ENCODE measurements at regions not wholly inside any gene's neighbourhood (a gene's known extent, or its start where the extent isn't known, plus 50 kb on each side); places are given as distances from the start of the nearest gene placed in this dataset.

DNA sequence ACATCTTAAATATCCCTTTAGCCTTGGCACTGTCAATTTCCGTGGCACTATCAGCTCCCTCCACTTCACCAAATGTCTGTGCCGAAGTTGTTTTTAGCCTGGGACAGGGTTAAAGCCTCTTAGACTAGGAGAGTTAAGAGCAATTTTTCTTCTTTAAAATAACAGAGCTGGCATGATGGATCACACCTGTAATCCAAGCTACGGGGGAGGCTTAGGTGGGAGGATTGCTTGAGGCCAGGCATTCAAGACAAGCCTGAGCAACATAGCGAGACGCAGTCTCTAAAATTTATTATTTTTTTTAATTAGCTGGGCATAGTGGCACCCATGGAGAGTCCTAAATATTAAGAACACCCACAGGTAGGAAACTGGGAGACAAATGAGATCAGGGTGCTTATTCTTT, 209.8 kb upstream of the MAGEB18 start:
- TF ChIP-seq CTCF (IDR thresholded peaks at IDR 0.05; ENCODE audit: unreplicated experiment) = no peak
- no peak for DNase-seq (ENCODE audit: low spot score in 2 of 2, unreplicated experiment in 2 of 2)
- Mint-ChIP-seq H3K9me3 (peaks cover 33% of the 10 kb centered on the region), H3K27ac (no peak overlapping the region), H3K36me3 (no peaks in the 10 kb centered on the region), H3K27me3 (ENCODE audit: low read depth) (no peaks in the 10 kb centered on the region), H3K4me1 (peaks cover 3% of the 10 kb centered on the region), H3K4me3 (no peak overlapping the region)

DNA sequence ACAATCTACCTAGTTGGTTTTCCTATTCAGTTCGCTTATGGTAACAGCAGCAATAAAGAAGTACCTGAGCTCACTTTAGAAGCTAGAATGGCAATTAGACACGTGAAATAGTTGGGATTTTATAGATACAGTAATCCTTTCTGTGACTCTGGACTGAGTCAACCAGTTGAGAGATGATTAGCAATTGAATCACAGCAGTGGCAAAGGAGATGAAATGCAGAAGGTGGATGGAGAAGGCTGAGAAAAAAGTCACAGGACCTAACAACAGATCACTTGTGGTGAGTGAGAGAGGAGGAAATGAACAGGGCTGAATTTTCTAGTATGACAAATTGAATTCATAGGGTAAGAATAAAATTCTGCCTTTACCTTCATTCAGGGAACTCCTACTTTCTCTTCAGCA, 197.1 kb upstream of the MAGEB18 start:
- no peaks in the 10 kb centered on the region for H3K36me3 Mint-ChIP-seq
- H3K9me3 Mint-ChIP-seq = peaks cover 43% of the 10 kb centered on the region

GRCh38 chrX:25941559-25942250, 196.4 kb upstream of the MAGEB18 start:
- H3K36me3 Mint-ChIP-seq = no peaks in the 10 kb centered on the region
- TF ChIP-seq CTCF (IDR thresholded peaks at IDR 0.05; ENCODE audit: unreplicated experiment) = no peak
- H3K4me3 Mint-ChIP-seq = no peak overlapping the region
- no peaks in the 10 kb centered on the region for H3K4me1 Mint-ChIP-seq
- H3K27ac Mint-ChIP-seq = no peak overlapping the region
- H3K27me3 Mint-ChIP-seq (ENCODE audit: low read depth) = no peaks in the 10 kb centered on the region
- peaks cover 48% of the 10 kb centered on the region for H3K9me3 Mint-ChIP-seq
- no peak for DNase-seq (ENCODE audit: low spot score in 2 of 2, unreplicated experiment in 2 of 2)

More for the DNA sequence above, 197.1 kb upstream of the MAGEB18 start:
- no peaks in the 10 kb centered on the region for H3K4me1 Mint-ChIP-seq
- no peak overlapping the region for H3K4me3 Mint-ChIP-seq
- H3K27me3 Mint-ChIP-seq (ENCODE audit: low read depth) = no peaks in the 10 kb centered on the region
- H3K27ac Mint-ChIP-seq = no peak overlapping the region
- DNase-seq (ENCODE audit: low spot score in 2 of 2, unreplicated experiment in 2 of 2) = no peak
- no peak for TF ChIP-seq CTCF (IDR thresholded peaks at IDR 0.05; ENCODE audit: unreplicated experiment)

- H3K4me3 Mint-ChIP-seq = no peak overlapping the region
- peak; percentile 22 for TF ChIP-seq CTCF (IDR thresholded peaks at IDR 0.05; ENCODE audit: unreplicated experiment)
- no peak overlapping the region for H3K27ac Mint-ChIP-seq
- H3K4me1 Mint-ChIP-seq = no peaks in the 10 kb centered on the region
- H3K27me3 Mint-ChIP-seq (ENCODE audit: low read depth) = no peaks in the 10 kb centered on the region
- DNase-seq (ENCODE audit: low spot score in 2 of 2, unreplicated experiment in 2 of 2) = no peak
- H3K36me3 Mint-ChIP-seq = no peaks in the 10 kb centered on the region
- H3K9me3 Mint-ChIP-seq = peaks cover 65% of the 10 kb centered on the region
Measured at GRCh38 chrX:25968920-25969319, 169.2 kb upstream of the MAGEB18 start.

- peaks cover 64% of the 10 kb centered on the region for H3K9me3 Mint-ChIP-seq
- TF ChIP-seq CTCF (IDR thresholded peaks at IDR 0.05; ENCODE audit: unreplicated experiment) = no peak
- no peaks in the 10 kb centered on the region for H3K27me3 Mint-ChIP-seq (ENCODE audit: low read depth)
- DNase-seq (ENCODE audit: low spot score in 2 of 2, unreplicated experiment in 2 of 2) = no peak
- no peaks in the 10 kb centered on the region for H3K4me1 Mint-ChIP-seq
- H3K36me3 Mint-ChIP-seq = peaks cover 2% of the 10 kb centered on the region
- no peak overlapping the region for H3K4me3 Mint-ChIP-seq
- H3K27ac Mint-ChIP-seq = no peak overlapping the region
Measured at GRCh38 chrX:25976683-25977310, 161.3 kb upstream of the MAGEB18 start.

All from mesothelial cell of epicardium (in vitro differentiated cells).